CD4-positive, alpha-beta T cell treated with Interleukin-10 for 1 hour (primary cell): ENCODE measurements at regions not wholly inside any gene's neighbourhood (a gene's known extent, or its start where the extent isn't known, plus 50 kb on each side); places are given as distances from the start of the nearest gene placed in this dataset.
"Not testable (repeated sequence)": the region's sequence is repeated elsewhere in the genome, so short reads cannot be mapped to it uniquely, and the experiment has no call there.

Source experiments
- DNase-seq: peaks from one replicate; pipeline ENCODE4 v3.0.0-alpha.2; 2020

GRCh38 chr1:66424530-66424929 lies 109.4 kb upstream of the SGIP1 start:
- DNase-seq = not testable (repeated sequence)

GRCh38 chr1:66426239-66426853 lies 107.6 kb upstream of the SGIP1 start:
- DNase-seq = no peak

GRCh38 chr1:66430815-66431214 lies 103.1 kb upstream of the SGIP1 start:
- not testable (repeated sequence) for DNase-seq

GRCh38 chr1:66431999-66432398 lies 102.0 kb upstream of the SGIP1 start:
- DNase-seq = no peak

- no peak for DNase-seq
Observed at GRCh38 chr1:66433611-66434010, 100.3 kb upstream of the SGIP1 start.

- no peak for DNase-seq
Observed at GRCh38 chr1:66434096-66434495, 99.9 kb upstream of the SGIP1 start.

- no peak for DNase-seq
Observed at GRCh38 chr1:66435541-66435940, 98.4 kb upstream of the SGIP1 start.

- DNase-seq = peak; percentile 55
Observed at GRCh38 chr1:66436378-66437135, 97.4 kb upstream of the SGIP1 start.

GRCh38 chr1:66437136-66437401 lies 96.9 kb upstream of the SGIP1 start:
- DNase-seq = no peak

GRCh38 chr1:66438062-66438461 lies 95.9 kb upstream of the SGIP1 start:
- no peak for DNase-seq

- DNase-seq = no peak
Observed at GRCh38 chr1:66438501-66438900, 95.5 kb upstream of the SGIP1 start.

- no peak for DNase-seq
Observed at GRCh38 chr1:66439031-66439740, 94.8 kb upstream of the SGIP1 start.

- DNase-seq = no peak
Observed at GRCh38 chr1:66443793-66444192, 90.2 kb upstream of the SGIP1 start.

- no peak for DNase-seq
Observed at GRCh38 chr1:66444438-66445265, 89.3 kb upstream of the SGIP1 start.

- DNase-seq = peak; percentile 65
Observed at GRCh38 chr1:66445492-66446181, 88.3 kb upstream of the SGIP1 start.

GRCh38 chr1:66446261-66447001 lies 87.5 kb upstream of the SGIP1 start:
- DNase-seq = peak; percentile 83

GRCh38 chr1:66450043-66450514 lies 83.9 kb upstream of the SGIP1 start:
- no peak for DNase-seq

GRCh38 chr1:66450847-66451246 lies 83.1 kb upstream of the SGIP1 start:
- DNase-seq = no peak

- no peak for DNase-seq
Observed at GRCh38 chr1:66452162-66452561, 81.8 kb upstream of the SGIP1 start.

- DNase-seq = no peak
Observed at GRCh38 chr1:66452982-66453381, 81.0 kb upstream of the SGIP1 start.

GRCh38 chr1:66455446-66455845 lies 78.5 kb upstream of the SGIP1 start:
- DNase-seq = no peak

GRCh38 chr1:66460776-66461175 lies 73.2 kb upstream of the SGIP1 start:
- DNase-seq = no peak
